ENCODE measurements at regions not wholly inside any gene's neighbourhood (a gene's known extent, or its start where the extent isn't known, plus 50 kb on each side); places are given as distances from the start of the nearest gene placed in this dataset.

DNA sequence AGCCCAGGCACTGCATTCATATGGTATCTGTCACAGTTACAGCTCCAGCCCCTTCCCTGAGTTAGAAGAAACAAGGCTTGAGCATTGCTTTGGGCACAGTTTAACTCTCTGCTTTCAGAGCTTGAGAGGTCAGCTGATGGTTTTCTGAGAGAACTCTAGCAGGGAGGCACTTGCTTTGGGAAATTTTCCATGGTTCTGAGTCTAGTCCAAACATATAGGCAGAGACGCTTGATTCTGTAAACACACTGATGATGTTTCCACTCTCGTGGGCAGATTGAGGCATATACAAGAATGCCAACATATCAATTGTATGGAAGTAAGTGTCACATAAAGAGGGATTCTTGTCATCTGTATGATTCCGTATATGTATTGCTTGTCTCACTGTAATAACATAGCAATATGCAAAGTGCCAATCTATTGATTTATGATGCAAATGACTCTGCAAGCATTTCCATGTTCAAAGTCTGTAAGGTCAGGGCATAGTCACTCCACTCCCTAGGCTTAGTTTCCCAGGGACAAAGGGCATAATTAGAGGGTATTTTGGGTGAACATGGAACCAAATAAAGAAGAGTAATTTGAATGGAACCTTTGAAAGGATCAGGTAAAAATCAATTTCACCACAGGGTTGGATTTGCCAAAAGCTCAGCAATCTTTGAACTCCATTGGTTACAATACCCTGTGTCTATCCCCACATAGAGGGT is 239.0 kb downstream of the INHBA start:
- Mint-ChIP-seq H3K36me3 (no peaks in the 10 kb centered on the region), H3K4me3 (no peak overlapping the region), H3K9me3 (peaks cover 2% of the 10 kb centered on the region), H3K27ac (no peak overlapping the region), H3K27me3 (no peaks in the 10 kb centered on the region), H3K4me1 (no peaks in the 10 kb centered on the region)
- ATAC-seq (ENCODE audit: low read depth) (no peak), DNase-seq (no peak)
- POLR2A ChIA-PET = no interaction called here

DNA sequence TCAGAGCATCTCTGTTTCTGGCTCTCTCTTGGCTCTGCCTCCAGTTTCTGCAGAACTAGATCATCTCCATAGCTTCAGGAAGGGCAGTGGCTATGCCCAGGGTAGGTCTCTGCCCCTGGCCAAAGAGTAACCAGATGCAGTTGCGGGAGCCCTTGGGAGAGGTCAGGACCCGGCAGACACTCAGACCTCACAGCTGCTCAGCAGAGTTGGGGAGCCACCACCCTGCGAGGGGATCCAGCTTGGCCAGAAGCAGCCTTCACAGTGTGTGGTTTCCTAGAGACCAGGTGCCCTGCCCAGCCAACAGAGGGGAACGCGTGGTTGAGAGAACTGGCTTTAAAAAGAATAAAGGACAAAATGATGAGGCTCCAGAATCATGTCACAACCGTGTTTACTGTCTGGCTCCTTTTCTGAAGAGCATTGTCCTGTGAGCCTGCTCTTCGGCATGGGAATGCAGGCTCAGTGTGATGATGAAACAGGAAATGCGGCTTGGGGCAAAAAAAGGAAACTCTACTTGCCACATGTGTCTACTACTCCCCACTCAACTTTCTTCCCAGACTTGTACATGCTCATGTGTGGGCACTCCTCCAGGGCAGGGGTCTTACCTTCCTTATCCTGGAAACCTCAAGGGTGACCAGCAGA is 243.1 kb downstream of the INHBA start:
- H3K4me3 Mint-ChIP-seq = no peak overlapping the region

DNA sequence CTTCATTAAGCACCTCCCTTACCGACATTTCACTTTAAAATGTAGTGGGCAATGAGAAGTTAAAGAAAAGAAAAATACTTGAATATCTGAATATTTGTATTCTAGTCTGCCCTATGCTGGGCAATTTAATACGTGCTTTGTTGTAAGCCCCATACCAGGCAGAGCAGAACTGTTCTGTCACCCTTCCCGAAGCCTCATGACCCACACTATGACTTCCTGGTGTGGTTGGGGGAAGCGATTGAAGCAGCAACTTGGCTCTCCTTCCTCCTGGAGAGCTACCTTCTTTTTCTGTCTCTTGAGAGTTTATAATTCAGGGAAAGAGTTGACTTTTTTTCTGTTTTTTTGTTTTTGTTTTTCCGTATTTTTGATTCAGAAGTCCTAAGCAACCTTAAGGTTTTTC is 243.7 kb downstream of the INHBA start:
- Mint-ChIP-seq H3K4me3 (no peak overlapping the region), H3K27ac (no peak overlapping the region), H3K4me1 (no peaks in the 10 kb centered on the region), H3K27me3 (no peaks in the 10 kb centered on the region), H3K9me3 (peaks cover 2% of the 10 kb centered on the region), H3K36me3 (no peaks in the 10 kb centered on the region)
- no peak for DNase-seq
- POLR2A ChIA-PET = no interaction called here
- ATAC-seq (ENCODE audit: low read depth) = no peak

More for the DNA sequence above, 243.1 kb downstream of the INHBA start:
- Mint-ChIP-seq H3K36me3 (no peaks in the 10 kb centered on the region), H3K27me3 (no peaks in the 10 kb centered on the region), H3K4me1 (no peaks in the 10 kb centered on the region), H3K9me3 (peaks cover 2% of the 10 kb centered on the region), H3K27ac (no peak overlapping the region)
- POLR2A ChIA-PET = no interaction called here
- ATAC-seq (ENCODE audit: low read depth) = no peak
- no peak for DNase-seq

DNA sequence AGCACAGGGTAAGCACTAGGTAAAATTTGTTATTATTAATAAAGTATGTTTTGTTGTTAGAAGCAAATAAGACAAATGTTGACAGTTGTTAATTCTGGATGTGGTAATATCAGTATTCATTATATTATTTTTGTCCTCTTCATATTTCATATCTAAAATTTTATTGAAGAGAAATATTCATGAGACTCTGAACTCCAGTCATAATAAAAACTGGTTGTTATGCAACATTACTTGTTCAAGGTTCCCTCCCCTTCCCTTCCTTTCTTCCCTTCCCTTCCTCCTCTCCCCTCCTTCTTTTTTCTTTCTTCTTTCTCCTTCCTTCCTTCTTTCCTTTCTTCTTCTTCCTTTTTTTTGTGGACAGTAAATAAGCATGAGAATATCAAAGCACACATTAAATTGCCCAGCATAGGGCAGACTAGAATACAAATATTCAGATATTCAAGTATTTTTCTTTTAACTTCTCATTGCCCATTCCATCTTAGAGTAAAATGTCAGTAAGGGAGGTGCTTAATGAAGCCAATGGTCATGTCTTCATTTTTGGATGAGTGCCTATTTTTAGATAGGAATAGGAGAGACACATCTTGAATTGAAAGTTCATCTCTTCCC is 245.0 kb downstream of the INHBA start:
- POLR2A ChIA-PET = no interaction called here
- H3K27me3 Mint-ChIP-seq = no peaks in the 10 kb centered on the region
- peaks cover 3% of the 10 kb centered on the region for H3K9me3 Mint-ChIP-seq
- H3K4me3 Mint-ChIP-seq = no peak overlapping the region
- no peak for ATAC-seq (ENCODE audit: low read depth)
- H3K36me3 Mint-ChIP-seq = no peaks in the 10 kb centered on the region
- no peaks in the 10 kb centered on the region for H3K4me1 Mint-ChIP-seq
- no peak overlapping the region for H3K27ac Mint-ChIP-seq
- DNase-seq = no peak

DNA sequence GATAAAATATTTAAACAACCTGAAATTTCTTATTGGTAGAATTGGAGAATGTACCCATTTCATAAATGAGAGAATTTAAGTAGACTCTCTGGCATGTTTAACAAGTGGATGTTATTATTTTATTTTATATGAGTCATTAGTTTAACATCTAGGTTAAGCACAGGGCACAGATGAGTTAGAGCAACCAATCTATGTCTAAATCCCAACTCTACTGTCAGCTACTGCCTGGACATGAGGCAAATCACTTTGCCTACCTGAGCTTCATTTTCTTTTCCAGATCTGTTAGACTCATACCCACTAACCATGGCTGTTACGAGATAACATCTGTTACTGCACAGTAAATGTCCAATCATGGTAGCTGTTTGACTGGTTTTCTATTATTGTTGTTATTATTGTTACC is 251.1 kb downstream of the INHBA start:
- Mint-ChIP-seq H3K27ac (no peak overlapping the region), H3K9me3 (peaks cover 2% of the 10 kb centered on the region), H3K4me1 (no peaks in the 10 kb centered on the region), H3K36me3 (no peaks in the 10 kb centered on the region), H3K27me3 (no peaks in the 10 kb centered on the region), H3K4me3 (no peak overlapping the region)
- DNase-seq = no peak
- no peak for ATAC-seq (ENCODE audit: low read depth)
- POLR2A ChIA-PET = no interaction called here

DNA sequence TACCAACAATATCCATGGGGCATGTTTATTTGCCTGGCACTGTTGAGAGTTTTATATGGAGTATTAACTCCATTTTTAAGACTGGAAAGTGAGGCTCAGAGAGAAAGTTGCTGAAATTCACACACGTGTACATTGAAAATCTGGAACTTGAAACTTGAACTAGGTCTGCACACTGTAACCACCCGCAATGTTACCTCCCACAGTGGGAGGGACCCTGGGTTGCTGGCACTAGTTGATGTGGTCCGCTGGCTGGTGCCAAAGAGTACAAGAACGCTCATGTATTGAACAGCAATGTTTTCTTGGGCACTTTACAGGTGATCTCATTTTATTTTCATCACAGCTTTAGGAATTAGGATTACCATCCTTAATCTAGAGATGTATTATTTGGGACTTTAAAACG is 253.2 kb downstream of the INHBA start:
- DNase-seq = no peak
- Mint-ChIP-seq H3K27me3 (no peaks in the 10 kb centered on the region), H3K36me3 (no peaks in the 10 kb centered on the region), H3K9me3 (peaks cover 2% of the 10 kb centered on the region), H3K4me3 (no peak overlapping the region), H3K27ac (no peak overlapping the region), H3K4me1 (no peaks in the 10 kb centered on the region)
- ATAC-seq (ENCODE audit: low read depth) = no peak
- POLR2A ChIA-PET = no interaction called here

DNA sequence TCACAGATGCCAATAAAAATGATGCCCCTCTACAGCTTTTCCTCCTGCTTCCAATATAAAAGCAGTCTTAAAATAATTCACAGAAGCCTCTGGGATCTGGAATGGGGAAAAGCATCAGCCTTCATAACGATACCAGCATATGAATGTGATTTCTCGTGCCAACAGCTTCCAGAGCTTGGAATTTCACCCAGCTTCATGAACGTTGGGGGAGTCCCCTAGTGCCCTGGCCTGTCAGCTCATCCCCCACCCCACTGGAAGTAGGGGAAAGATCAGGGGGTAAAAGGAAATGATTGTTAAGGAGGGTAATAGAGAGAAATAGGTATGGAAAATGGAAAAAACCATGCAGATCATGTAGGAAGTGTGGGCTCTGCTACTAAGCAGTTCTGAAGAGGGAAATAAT is 253.6 kb downstream of the INHBA start:
- Mint-ChIP-seq H3K36me3 (no peaks in the 10 kb centered on the region), H3K27ac (no peak overlapping the region), H3K4me1 (no peaks in the 10 kb centered on the region), H3K9me3 (peaks cover 2% of the 10 kb centered on the region), H3K27me3 (no peaks in the 10 kb centered on the region), H3K4me3 (no peak overlapping the region)
- ATAC-seq (ENCODE audit: low read depth) (no peak), DNase-seq (no peak)
- POLR2A ChIA-PET = no interaction called here

DNA sequence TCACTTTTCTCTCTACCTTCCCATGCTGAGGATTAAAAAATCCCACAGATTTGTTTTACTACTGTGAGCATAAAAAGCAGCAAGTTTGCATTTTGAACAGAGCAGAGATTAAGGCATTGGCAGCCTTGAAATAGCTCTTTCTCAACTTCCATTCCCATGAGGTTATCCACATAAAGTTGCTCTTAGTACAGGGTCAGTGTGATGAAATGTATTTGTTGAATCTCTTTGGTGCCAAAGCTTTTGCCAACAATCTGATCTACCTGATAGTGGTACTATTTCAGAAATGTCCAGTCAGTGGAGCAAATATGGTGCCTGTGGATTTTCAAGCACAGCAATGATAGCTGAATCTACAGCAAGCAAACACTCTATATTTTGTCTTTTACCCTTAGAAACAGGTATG is 254.8 kb downstream of the INHBA start:
- H3K9me3 Mint-ChIP-seq = peaks cover 2% of the 10 kb centered on the region
- no peak for ATAC-seq (ENCODE audit: low read depth)

DNA sequence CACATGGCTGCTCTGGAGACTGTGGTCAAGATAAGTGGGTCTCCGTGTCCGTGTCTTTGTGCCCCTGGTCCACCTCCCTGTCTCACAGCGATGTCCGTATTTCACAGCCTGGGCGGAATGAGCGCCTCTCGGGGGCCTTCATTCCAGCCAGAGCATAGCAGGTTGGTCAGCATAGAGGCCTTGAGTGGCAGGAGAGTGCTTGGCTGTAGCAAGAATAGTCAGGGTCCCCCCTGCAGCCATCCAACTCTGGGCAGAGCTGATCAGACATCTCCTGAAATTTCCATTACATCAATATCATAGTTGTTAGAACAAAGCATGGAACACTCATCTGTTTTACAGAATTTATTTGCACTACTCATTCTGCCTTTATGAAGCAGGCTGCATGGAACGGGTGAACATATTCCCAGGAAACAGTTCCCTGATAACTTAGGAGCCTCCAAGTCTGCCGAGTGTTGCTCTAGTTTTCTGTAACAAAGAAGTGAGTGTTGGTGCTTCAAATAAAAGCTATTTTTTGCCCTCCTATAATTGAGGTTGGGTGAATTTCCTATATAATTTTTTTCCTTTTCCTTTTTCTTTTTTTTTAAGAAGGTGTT is 255.3 kb downstream of the INHBA start:
- no peak overlapping the region for H3K4me3 Mint-ChIP-seq
- DNase-seq (no peak), ATAC-seq (ENCODE audit: low read depth) (no peak)
- H3K36me3 Mint-ChIP-seq = no peaks in the 10 kb centered on the region
- POLR2A ChIA-PET = no interaction called here
- no peaks in the 10 kb centered on the region for H3K4me1 Mint-ChIP-seq
- H3K27me3 Mint-ChIP-seq = no peaks in the 10 kb centered on the region
- H3K9me3 Mint-ChIP-seq = peaks cover 2% of the 10 kb centered on the region
- no peak overlapping the region for H3K27ac Mint-ChIP-seq

More for the DNA sequence above, 254.8 kb downstream of the INHBA start:
- H3K4me3 Mint-ChIP-seq = no peak overlapping the region
- no peak for DNase-seq
- no peaks in the 10 kb centered on the region for H3K36me3 Mint-ChIP-seq
- POLR2A ChIA-PET = no interaction called here
- H3K4me1 Mint-ChIP-seq = no peaks in the 10 kb centered on the region
- H3K27ac Mint-ChIP-seq = no peak overlapping the region
- H3K27me3 Mint-ChIP-seq = no peaks in the 10 kb centered on the region

DNA sequence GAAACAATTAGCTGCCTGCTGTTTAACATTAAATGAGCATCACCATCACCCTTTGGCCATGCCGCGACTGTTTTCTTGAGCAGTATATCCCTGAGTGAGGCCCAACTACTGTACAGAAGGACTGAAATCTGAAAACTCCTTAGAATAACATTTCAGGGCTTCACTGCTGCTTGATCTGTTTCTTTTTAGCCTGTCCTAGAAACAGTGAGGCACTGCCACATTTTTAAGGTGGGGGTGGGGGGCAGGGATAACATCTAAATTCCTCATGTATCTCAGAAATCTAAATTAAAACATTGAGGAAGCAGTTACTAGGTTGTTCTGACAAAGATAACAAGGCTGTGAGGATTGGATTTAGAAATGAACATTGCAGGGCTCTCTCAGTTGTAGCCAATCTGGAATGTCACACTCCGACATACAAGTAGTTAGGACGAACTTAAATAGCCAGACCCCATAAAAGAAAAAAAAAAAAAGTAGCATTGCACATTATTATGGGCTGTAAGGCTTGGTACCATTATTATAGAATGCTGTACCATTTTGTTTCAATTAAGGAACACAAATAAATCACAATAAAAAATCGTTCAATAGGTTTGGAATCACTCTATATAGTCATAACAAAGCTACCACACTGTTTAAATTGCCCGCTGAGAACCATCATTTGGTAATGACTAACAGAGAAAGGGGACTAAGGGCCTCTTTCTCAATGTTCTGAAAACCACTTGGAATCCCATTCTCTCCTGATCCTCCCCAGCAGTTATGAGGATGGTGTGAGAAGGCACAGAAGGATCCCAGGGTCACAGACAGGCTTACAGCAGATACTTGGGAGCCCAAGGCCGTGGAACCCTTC is 256.1 kb downstream of the INHBA start:
- H3K4me3 Mint-ChIP-seq = no peak overlapping the region
- H3K27me3 Mint-ChIP-seq = no peaks in the 10 kb centered on the region
- DNase-seq (no peak), ATAC-seq (ENCODE audit: low read depth) (no peak)
- POLR2A ChIA-PET = no interaction called here
- no peaks in the 10 kb centered on the region for H3K4me1 Mint-ChIP-seq
- H3K9me3 Mint-ChIP-seq = peaks cover 5% of the 10 kb centered on the region
- H3K36me3 Mint-ChIP-seq = no peaks in the 10 kb centered on the region
- H3K27ac Mint-ChIP-seq = no peak overlapping the region

DNA sequence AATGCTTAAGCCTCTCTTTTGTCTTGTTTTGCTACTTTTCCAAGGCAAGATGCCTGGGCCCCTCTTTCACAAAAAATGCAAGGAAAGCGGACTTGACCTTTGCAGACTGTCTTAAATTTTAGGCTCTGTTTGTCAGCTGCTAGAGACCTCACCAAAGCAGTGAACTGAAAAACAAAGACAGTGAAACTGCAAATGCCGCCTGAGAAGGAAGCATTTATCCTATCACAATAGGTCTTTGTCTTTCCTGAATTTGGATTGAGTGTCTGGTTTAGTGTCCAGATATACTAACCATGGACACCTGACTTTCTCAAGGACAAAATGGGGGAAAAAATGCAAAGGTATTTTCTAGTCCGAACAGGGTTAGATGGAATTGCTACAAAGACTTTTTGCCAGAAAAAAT is 256.9 kb downstream of the INHBA start:
- ATAC-seq (ENCODE audit: low read depth) (no peak), DNase-seq (no peak)
- H3K36me3 Mint-ChIP-seq = no peaks in the 10 kb centered on the region
- no peaks in the 10 kb centered on the region for H3K4me1 Mint-ChIP-seq
- H3K27me3 Mint-ChIP-seq = no peaks in the 10 kb centered on the region
- POLR2A ChIA-PET = no interaction called here
- no peak overlapping the region for H3K4me3 Mint-ChIP-seq
- H3K9me3 Mint-ChIP-seq = peaks cover 5% of the 10 kb centered on the region
- H3K27ac Mint-ChIP-seq = no peak overlapping the region

DNA sequence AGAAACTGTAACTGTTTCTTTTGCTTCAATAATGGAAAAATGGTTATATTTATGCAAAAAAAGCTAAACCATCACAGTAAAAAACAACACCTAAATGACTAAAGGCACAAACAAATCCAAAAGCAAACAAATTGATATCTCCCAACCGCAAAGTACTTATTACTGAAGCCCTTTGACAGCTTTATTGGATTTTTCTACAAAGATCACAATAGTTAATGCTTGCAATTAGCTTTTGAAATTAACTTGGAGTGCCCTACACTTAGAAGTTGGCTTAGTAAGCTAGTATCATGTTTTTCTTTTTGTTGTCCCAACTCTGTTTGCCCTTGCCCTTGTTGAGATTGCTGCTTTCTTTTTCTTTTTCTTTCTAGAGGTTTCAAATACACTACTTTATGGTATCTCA is 257.5 kb downstream of the INHBA start:
- H3K27me3 Mint-ChIP-seq = no peaks in the 10 kb centered on the region
- no peaks in the 10 kb centered on the region for H3K36me3 Mint-ChIP-seq
- ATAC-seq (ENCODE audit: low read depth) (no peak), DNase-seq (no peak)
- H3K9me3 Mint-ChIP-seq = peaks cover 5% of the 10 kb centered on the region
- no peak overlapping the region for H3K27ac Mint-ChIP-seq
- no peaks in the 10 kb centered on the region for H3K4me1 Mint-ChIP-seq
- H3K4me3 Mint-ChIP-seq = no peak overlapping the region
- POLR2A ChIA-PET = no interaction called here

DNA sequence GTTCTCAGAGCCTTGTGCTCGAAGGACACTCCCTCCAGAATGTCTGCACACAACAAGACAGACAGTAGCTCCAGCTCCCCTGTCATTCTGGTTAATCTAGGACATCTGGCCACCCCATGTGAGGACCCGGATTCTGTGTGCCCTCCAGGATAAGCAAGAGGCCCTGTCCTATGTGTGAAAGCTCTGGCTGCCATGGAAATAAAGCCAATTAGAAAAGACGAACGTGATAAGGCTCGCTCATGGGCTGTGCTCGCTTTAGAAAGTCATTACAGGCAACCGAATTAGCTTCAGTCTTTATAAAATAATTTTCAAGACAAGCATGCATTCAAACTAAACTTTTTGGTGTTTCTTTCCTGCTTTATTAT is 263.4 kb downstream of the INHBA start:
- Mint-ChIP-seq H3K36me3 (no peaks in the 10 kb centered on the region), H3K27me3 (no peaks in the 10 kb centered on the region), H3K4me3 (no peak overlapping the region), H3K9me3 (peaks cover 12% of the 10 kb centered on the region), H3K4me1 (no peaks in the 10 kb centered on the region), H3K27ac (no peak overlapping the region)
- POLR2A ChIA-PET = no interaction called here
- ATAC-seq (ENCODE audit: low read depth) = no peak
- DNase-seq = no peak
